ENCODE measurements at regions not wholly inside any gene's neighbourhood (a gene's known extent, or its start where the extent isn't known, plus 50 kb on each side); places are given as distances from the start of the nearest gene placed in this dataset.
A peak's percentile ranks its signal among the peaks of the same experiment; 100 is the strongest.

GRCh38 chr13:73687087-73687486 lies 447.1 kb downstream of the KLF12 start:
- Mint-ChIP-seq H3K4me3 (no peak overlapping the region), H3K36me3 (ENCODE audit: low read depth) (peaks cover 11% of the 10 kb centered on the region), H3K4me1 (ENCODE audit: low read depth) (no peaks in the 10 kb centered on the region), H3K27ac (no peak overlapping the region), H3K9me3 (no peaks in the 10 kb centered on the region), H3K27me3 (no peaks in the 10 kb centered on the region)
- DNase-seq (no peak), ATAC-seq (no peak)
- CTCF ChIA-PET = interaction anchor here (1.8 kb wide), 1 partner anchor 847 kb away, joined by 4 read pairs; no protein-coding TSS in a partner anchor
- intact Hi-C loops (cut with micrococcal nuclease) = no loop called here
- TF ChIP-seq CTCF (IDR thresholded peaks at IDR 0.05) = no peak
- POLR2A ChIA-PET = no interaction called here

GRCh38 chr13:73684750-73685149 lies 449.5 kb downstream of the KLF12 start:
- Mint-ChIP-seq H3K27ac (no peak overlapping the region), H3K27me3 (no peaks in the 10 kb centered on the region), H3K4me1 (ENCODE audit: low read depth) (no peaks in the 10 kb centered on the region), H3K4me3 (no peak overlapping the region), H3K36me3 (ENCODE audit: low read depth) (peaks cover 7% of the 10 kb centered on the region), H3K9me3 (no peaks in the 10 kb centered on the region)
- ChIA-PET POLR2A (no interaction called here), CTCF (interaction anchor here (1.5 kb wide), 1 partner anchor 19 kb away, joined by 3 read pairs; no protein-coding TSS in a partner anchor)
- TF ChIP-seq CTCF (IDR thresholded peaks at IDR 0.05) = no peak
- ATAC-seq = no peak
- no peak for DNase-seq
- intact Hi-C loops (cut with micrococcal nuclease) = no loop called here

GRCh38 chr13:73684286-73684685 lies 449.9 kb downstream of the KLF12 start:
- no peaks in the 10 kb centered on the region for H3K27me3 Mint-ChIP-seq
- no peak for TF ChIP-seq CTCF (IDR thresholded peaks at IDR 0.05)
- CTCF ChIA-PET = interaction anchor here (1.5 kb wide), 1 partner anchor 19 kb away, joined by 3 read pairs; no protein-coding TSS in a partner anchor
- no peaks in the 10 kb centered on the region for H3K4me1 Mint-ChIP-seq (ENCODE audit: low read depth)
- peaks cover 7% of the 10 kb centered on the region for H3K36me3 Mint-ChIP-seq (ENCODE audit: low read depth)
- no peak overlapping the region for H3K4me3 Mint-ChIP-seq
- no peak overlapping the region for H3K27ac Mint-ChIP-seq
- H3K9me3 Mint-ChIP-seq = no peaks in the 10 kb centered on the region
- POLR2A ChIA-PET = no interaction called here
- DNase-seq = no peak
- intact Hi-C loops (cut with micrococcal nuclease) = no loop called here
- ATAC-seq = no peak

- no peak for ATAC-seq
- CTCF ChIA-PET = interaction anchor here (1.5 kb wide), 1 partner anchor 18 kb away, joined by 3 read pairs; no protein-coding TSS in a partner anchor
These were observed 450.5 kb downstream of the KLF12 start for GRCh38 chr13:73683746-73684145.

GRCh38 chr13:73681779-73682178 lies 452.4 kb downstream of the KLF12 start:
- intact Hi-C loops (cut with micrococcal nuclease) = no loop called here
- CTCF ChIA-PET = no interaction called here
- H3K36me3 Mint-ChIP-seq (ENCODE audit: low read depth) = peaks cover 1% of the 10 kb centered on the region
- no peak for ATAC-seq
- H3K4me3 Mint-ChIP-seq = no peak overlapping the region
- POLR2A ChIA-PET = no interaction called here
- H3K27me3 Mint-ChIP-seq = no peaks in the 10 kb centered on the region
- H3K4me1 Mint-ChIP-seq (ENCODE audit: low read depth) = no peaks in the 10 kb centered on the region
- no peaks in the 10 kb centered on the region for H3K9me3 Mint-ChIP-seq
- TF ChIP-seq CTCF (IDR thresholded peaks at IDR 0.05) = no peak
- H3K27ac Mint-ChIP-seq = no peak overlapping the region
- no peak for DNase-seq

More at GRCh38 chr13:73683746-73684145, 450.5 kb downstream of the KLF12 start:
- no peak overlapping the region for H3K4me3 Mint-ChIP-seq
- H3K27ac Mint-ChIP-seq = peak overlapping the region; percentile 9
- no peaks in the 10 kb centered on the region for H3K9me3 Mint-ChIP-seq
- no peaks in the 10 kb centered on the region for H3K27me3 Mint-ChIP-seq
- H3K4me1 Mint-ChIP-seq (ENCODE audit: low read depth) = no peaks in the 10 kb centered on the region
- POLR2A ChIA-PET = no interaction called here
- intact Hi-C loops (cut with micrococcal nuclease) = no loop called here
- DNase-seq = no peak
- H3K36me3 Mint-ChIP-seq (ENCODE audit: low read depth) = peaks cover 7% of the 10 kb centered on the region
- no peak for TF ChIP-seq CTCF (IDR thresholded peaks at IDR 0.05)
